ENCODE measurements at regions not wholly inside any gene's neighbourhood (a gene's known extent, or its start where the extent isn't known, plus 50 kb on each side); places are given as distances from the start of the nearest gene placed in this dataset.
"Not testable (repeated sequence)": the region's sequence is repeated elsewhere in the genome, so short reads cannot be mapped to it uniquely, and the experiment has no call there.

GRCh38 chr4:114044351-114044750 is 64.9 kb upstream of the ARSJ start:
- TF ChIP-seq, protein P1, sequence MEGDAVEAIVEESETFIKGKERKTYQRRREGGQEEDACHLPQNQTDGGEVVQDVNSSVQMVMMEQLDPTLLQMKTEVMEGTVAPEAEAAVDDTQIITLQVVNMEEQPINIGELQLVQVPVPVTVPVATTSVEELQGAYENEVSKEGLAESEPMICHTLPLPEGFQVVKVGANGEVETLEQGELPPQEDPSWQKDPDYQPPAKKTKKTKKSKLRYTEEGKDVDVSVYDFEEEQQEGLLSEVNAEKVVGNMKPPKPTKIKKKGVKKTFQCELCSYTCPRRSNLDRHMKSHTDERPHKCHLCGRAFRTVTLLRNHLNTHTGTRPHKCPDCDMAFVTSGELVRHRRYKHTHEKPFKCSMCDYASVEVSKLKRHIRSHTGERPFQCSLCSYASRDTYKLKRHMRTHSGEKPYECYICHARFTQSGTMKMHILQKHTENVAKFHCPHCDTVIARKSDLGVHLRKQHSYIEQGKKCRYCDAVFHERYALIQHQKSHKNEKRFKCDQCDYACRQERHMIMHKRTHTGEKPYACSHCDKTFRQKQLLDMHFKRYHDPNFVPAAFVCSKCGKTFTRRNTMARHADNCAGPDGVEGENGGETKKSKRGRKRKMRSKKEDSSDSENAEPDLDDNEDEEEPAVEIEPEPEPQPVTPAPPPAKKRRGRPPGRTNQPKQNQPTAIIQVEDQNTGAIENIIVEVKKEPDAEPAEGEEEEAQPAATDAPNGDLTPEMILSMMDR (IDR thresholded peaks at IDR 0.05; ENCODE audit: poor library complexity) = not testable (repeated sequence)
- TF ChIP-seq EZH2 (IDR thresholded peaks at IDR 0.05; ENCODE audit: borderline replicate concordance) = not testable (repeated sequence)

All from hepatocyte (in vitro differentiated cells).